NCI-H774 (cell line): ENCODE measurements at regions not wholly inside any gene's neighbourhood (a gene's known extent, or its start where the extent isn't known, plus 50 kb on each side); places are given as distances from the start of the nearest gene placed in this dataset.
A peak's percentile ranks its signal among the peaks of the same experiment; 100 is the strongest.

Experiments
- DNase-seq: peaks from one replicate; lab custom pipeline; 2025; lab: John Stamatoyannopoulos, UW

DNA sequence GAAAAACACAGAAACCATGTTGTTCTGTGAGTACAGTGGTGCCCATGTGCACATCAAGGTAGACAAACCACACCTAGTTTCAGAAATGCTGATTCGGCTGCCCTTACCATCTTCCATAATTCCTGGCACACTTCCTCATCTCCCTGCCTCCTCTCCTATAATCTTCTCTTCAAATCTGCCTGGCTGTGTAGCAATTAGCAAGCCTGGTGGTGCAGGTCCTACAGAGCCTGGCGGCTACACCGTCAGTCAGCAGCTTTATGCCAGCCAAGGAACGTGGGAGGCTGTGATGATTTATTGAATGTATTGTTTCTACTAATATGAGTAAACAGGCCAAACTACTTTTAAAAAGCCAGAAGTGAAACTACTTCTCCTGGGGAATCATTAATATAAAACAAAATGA, 106.8 kb downstream of the SEMA6D start:
- DNase-seq: no peak

DNA sequence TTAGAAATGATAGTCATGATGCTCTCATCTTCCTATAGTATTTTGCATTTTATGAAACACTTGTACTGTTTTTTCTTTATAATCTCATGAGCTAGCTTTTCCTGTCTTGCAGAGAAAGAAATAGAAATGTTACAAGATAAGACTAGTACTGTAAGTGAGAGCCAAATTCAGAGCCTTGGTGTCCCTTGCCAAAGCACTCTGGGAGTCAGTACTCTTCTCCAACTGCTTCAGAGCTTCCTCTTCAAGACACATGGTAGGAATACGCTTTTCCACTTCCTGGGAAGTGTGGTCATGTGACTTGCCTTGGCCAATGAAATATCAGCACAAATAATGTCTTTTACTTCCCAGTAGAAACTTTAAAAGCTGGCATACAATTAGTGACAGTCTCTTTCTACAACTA, 112.4 kb downstream of the SEMA6D start:
- DNase-seq: no peak

DNA sequence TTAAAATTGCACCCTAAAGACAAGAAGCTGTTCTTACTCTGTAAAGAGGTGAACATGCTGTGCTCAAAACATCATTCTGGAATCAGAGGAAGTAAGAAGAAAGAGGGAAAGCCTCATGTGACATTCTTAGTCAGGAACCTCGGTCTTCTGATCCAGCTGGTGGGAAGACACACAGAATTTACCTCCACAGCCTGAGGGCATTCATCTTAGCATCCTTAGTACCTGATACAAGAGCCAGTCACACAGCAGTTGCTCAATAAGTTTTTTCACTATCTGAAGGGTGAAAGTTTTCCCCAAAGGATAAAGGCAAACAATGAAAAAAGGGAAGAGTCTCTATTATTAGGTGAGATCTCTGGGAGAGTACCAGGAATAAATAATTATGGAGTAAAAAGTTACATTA, 116.8 kb downstream of the SEMA6D start:
- DNase-seq: no peak

DNA sequence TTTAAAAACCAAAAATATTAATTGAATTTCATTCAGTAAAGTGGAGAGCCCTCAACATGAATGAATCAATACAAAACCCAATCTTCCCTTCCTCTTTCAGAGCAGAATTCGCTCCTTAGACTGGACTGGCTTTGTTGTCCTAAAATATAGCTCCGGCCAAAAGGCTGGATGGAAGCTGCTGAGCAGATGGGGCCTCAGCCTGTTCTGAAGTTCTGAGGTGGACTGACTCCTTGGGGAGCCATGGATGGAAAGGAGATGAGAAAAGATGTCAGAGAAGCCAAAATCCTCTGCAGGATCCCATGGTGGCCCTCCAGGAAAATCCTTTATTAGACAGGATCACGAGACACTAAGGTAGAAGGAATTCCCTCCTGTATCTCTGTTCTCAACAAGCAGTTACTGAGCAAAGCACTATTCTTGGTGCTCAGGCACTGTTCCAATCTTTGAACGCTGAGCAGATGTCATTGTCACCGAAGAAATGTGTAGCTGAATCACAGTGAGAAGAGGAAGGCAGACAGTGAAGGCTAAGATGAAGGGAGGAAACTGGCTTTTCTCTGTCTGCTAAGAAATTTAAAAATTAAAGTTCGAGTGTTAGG, 122.0 kb downstream of the SEMA6D start:
- no peak for DNase-seq

DNA sequence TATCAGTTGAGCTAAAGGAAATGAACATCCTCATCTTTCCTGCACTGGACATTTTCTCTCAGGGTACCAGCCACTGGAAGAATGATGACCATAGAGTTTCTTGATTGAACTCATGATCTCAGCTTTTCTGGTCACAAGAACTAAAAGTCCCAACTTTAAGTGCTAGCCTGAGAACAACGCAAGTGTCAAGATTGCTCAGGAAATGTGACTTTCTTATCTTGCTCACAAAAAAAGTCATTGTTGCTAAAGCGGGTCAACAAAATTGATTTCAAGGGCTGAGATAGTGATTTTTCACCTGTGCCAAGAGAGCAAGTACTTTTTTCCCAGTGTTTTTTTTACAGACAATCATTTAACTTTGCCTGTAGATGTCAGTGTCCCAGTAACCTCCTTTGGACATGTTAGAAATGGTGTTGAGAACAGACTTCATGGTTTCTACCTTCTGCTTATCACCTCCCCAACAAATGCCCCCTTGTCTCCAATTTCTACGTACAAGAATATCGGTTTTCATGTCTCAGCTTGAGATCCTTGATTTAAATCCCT, 125.9 kb downstream of the SEMA6D start:
- DNase-seq: no peak

DNA sequence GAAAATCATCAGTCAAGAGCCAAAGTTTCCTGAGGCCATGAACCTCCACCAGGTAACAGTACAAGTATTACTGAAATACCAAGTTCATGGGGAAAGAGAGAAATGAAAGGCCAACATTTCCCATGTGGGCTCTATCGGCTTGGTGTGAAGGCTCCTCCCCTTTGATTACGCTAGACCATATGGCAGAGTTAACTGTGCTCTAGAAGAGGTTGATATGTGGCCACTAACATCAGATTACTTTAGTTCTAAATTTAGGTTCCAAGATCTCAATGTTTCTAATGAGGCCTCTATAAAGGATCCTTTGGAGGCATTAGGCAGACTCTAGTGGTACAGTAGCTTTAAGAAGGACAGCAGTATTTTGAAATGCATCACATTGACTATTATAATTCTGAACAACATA, 127.1 kb downstream of the SEMA6D start:
- no peak for DNase-seq

DNA sequence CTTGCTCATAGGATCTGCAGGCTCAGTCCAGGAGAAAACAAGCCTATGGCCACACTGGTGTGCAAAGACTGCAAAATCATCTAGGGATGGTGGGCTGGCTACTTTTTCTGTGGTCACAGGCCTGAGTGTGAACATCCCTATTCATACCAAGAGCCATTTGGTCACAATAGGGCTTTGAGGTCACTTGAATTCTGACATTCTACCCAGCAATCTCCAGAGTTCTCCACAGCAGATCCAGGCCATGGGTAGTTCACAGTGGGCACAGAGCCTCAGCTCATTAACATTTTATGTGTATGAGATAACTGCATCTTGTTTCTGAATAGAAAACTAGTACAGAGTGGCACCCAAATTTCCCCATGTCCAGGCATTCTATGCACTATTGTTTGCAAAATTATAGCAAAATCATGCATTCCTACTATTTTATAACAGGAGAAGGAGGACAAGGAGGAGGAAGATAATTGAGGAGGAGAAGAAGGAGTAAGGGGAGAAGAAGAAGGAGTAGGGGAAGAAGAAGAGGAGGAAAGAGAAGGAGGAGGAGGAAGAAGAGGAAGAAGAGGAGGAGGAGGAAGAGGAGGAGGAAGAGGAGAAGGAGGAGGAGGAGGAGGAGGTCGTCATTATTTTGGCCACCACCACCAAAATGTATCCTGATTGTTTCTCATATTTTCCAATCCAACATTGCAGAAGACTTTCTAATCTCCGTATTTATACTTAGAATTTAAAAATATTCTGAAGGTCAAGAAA, 129.0 kb downstream of the SEMA6D start:
- no peak for DNase-seq

DNA sequence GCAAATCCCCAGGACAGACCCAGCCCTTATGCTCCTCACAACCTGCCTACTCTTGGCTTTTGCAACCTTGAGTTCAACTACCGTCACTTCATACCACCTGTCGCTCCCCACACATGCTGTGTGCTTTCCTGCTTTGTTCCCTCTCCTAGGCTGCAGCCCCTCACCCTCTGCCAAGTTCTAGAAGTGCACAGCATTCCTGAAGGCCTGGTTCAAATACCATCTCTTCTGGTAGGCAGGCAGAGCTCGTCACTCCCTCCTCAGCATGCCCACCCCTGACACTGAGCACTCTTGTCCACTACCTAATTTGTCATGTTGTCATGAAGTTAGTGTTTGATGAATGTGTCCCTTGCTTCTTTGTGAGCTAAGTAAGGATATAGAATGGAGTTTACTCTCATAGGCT, 129.6 kb downstream of the SEMA6D start:
- DNase-seq: no peak

DNA sequence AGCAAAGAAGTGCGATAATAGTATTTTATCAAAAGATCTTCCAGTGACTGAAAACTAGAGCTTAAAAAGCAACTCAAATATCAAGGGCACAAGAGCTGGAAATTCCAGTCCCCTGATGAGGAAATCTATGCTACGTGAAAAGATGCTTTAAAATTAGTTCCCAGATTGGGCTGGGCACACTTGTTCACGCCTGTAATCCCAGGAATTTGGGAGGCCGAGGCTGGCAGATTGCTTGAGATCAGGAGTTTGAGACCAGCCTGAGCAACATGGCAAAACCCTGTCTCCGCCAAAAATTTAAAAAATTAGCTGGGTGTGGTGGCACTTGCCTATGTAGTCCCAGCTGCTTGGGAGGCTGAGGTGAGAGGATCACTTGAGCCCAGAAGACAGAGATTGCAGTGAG, 138.8 kb downstream of the SEMA6D start:
- no peak for DNase-seq

DNA sequence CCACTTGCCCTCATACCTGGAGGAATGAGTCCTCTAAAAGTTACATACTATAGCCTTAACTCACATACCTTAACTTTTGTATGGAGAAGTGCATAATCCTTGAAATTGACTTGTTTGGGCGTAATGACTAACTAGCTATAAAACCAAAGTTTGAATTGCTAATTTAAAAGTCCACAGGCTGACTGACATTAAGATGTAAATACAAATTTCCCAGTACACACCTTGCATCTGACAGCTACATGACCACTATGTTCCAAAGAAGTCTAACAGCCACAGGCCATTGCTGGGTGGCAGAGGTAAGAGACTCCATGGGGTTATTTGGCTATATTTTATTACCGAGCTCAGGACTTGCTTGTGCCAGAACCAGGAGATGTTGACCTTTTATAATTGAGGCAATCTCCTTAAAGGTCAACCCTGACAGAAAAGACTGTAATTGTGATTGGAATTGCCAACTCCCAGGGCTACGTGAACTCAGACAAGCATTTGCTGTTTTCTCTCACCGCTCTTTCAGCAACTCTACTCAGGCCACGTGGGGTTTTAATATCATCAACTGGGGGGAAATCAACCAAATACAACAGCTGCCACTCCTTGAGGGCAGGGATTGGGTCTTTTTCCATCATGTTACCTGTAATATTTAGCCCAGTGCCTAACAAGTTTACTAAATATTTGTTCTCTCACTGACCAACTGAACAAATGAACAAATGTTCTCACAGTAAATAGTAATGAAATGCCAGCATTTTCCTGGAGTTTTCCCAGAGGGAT, 139.9 kb downstream of the SEMA6D start:
- no peak for DNase-seq

DNA sequence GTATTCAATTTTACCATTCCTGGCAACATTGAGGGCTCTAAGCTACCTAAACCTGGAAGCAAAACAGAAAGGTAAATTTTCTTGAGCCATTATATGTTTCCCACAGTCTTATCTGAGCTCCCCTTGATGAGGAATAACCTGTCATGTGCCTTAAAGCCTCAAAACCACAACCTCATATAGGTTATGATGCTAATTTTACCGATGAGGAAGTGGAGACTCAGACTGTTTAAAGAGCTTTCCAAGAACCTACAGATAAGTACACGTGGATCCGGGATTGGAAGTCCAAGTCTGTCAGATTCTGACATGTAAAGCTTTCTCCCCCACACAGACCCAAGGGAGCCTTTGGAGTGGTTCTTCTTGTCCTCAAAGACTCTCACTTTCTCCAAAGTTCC, 140.5 kb downstream of the SEMA6D start:
- DNase-seq: no peak

DNA sequence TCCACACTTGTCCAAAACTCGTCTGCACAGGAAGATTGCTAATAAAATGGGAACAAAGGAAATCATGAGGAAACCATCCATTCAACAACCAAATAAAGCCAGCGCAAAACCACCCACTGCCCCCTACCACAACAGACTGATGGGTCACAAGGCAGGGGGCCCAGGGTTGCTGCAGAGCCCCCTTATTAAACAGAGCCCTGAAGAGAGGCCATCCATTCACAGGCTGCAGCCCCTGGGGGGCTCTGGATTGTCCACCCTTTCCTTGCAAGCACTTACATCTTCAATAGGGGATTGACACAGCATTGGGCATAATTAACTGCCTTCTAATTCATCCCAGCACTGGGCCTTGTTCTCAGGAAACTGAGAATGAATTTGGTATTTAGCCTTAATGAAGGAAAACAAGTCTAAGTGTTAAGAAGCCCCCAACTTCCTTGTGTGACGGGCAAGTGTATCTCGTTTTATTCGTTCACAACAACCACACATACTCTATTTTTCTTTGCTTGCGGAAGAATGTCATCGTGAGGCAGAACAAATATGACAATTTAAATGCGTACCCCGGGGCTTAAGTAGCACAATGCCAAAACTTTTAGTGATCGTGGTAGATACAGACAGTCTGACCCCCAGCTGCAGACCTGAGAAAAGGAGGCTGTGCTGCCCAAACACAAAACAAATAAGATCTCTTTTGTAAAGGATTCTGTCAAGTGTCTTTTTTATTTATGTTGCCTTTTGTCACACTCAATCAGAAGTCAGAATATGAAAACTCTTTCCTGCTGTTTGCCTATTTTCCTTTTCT, 144.0 kb downstream of the SEMA6D start:
- DNase-seq: no peak

DNA sequence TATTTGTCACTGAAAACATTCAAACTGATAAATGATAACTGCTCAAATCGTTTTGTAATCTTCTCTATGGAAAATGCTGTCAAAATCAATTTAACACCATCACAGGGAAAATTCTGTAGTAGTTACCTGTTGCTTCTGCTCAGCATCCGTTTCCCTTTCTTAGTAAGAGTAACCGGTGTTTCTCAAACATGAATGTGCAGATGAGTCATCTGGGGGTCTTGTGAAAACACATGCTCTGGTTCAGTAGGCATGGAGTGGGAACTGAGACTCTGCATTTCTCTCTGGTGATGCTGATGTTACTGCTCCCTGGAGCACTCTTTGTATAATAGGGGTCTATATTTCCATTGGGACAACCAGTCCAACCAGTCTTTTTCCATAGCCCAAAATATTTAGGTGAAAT, 145.1 kb downstream of the SEMA6D start:
- DNase-seq: no peak

DNA sequence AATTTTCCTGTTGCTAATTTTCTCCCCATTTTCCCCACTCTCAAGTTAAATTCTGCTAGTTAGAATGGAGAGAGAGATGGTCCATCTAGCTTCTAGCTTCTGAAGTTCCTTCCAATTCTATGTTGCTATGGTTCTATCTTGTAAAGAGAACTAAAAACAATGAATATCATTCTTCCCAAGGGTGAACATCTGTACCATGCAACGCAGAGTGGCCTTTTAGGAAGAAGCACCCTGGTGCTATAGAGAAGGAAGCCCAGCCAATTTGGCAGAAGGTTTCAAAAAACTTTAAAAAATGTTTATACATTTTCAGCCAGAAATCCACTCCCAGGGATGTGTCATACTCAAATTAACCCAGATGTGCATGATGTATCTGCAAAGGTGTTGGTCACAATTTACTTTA, 149.1 kb downstream of the SEMA6D start:
- no peak for DNase-seq

DNA sequence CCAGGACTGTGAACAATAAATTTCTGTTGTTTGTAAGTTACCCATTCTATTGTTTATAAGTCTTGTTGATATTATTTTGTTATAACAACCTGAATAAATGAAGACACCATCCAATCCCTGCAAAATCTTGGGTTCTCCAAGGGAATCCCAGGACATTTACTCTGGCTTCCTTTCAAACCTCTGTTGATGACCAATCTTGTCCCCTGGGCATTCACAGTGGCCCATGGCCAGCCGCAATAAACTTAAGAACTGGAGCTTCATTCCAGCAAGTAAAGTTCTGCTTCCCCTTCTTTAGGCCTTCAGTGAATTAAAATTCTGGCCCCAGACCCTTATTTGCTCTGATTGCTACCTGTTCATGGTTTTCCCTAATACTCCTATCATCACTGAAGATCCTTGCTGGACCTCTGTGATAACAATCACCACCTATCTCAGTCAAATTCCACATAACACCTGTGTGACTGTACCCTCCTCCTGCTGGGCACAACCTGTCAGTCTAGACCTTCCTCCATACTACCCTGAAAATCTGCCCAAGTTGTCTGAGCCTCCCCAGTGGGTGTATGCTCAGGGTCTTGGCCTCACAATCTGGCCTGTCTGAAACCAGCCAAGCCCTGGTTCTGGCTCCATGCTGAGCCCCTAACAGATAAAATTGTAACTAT, 153.1 kb downstream of the SEMA6D start:
- DNase-seq: no peak

DNA sequence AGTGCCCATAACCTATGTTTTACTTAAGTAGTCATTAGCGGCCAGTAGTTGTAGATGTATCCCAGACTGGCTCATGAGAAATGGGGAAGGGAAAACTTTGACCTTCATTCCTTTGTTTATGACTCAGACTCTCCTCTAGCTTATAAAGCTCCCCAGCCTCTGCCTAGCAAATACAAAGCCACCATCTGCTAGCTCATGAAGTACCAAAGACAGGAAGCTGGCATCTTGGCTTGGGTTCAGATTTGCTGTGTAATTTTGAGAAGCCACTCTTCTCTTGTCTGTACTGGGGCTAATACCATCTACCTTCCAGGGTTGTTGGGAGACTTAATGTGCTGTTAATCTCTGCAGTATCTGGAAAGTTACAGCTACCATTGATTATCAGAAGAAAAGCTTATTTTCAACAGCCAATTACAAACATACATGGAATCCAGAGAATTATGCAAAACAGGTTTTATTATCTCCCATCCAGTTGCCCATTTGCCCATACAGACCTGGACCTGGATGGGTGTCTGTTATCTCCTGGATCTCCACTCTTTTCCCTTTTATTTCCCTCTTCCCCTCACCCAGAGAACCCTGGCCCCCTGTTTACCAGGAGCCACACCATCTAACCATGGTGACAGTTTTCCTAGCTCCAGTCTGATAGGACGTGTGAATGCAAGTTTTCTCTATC, 153.8 kb downstream of the SEMA6D start:
- DNase-seq: peak; percentile 55

DNA sequence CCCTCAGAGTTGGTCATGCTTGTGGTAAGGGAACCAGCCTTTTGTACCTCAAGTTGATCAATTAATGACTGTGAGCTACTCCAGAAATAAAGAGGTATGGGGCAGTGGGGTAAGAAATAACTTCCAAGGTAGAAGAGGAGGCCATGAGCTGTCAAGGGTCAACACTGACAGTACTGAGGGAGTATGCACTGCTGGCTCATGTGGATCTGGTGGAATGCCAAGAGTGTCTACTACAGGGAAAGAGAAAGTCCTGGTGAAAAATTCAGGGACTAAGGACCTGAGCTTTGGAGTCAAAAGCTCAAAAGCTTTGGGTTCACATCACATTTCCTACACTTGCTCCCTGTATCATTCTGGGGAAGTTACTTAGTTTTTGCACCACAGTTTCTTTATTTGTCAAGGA, 154.9 kb downstream of the SEMA6D start:
- DNase-seq: no peak

DNA sequence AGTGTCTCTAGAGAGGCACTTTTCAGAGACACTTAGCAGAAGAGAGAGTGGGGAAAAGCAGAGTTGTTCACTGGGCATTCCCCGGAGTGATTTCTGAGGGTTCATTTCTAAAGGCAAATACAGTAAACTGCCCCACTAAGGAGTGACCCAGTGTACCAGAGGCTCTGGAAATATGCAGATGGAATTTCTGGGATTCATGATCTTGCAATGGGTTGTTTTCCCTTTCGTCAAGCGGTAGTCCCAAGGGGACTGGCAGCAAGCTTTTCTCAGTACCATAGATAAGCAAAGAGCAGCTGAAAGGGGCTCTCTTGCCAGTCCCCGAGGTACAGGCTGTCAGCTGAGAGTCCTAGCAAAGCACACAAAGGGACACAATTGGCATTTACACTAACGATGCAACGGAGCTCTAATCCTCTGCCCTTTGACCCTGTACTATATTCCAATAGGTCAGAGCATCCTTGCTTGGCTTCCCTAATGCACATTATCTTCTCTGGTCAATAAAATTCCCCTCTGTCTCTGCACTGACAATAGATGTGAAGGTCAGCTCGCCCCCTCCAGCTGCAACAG, 155.6 kb downstream of the SEMA6D start:
- no peak for DNase-seq

DNA sequence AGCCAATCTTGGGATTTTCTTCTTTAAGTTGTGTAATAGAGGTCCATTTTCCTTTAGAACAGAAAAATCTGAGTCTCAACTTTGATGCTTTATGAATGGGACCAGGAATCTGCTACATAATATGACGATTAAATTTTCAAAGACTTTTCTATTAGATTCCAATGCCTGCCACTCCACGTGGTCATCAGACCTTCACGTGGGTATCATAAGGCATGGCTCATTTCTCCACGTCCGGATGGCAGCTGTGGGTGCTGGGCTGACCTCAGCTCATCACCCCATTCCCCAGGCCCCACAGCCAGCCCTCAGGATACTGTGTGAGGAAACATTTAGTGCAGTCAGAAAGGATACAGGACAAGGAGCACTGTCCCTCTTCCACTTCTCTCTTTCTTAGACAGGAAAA, 159.7 kb downstream of the SEMA6D start:
- no peak for DNase-seq

DNA sequence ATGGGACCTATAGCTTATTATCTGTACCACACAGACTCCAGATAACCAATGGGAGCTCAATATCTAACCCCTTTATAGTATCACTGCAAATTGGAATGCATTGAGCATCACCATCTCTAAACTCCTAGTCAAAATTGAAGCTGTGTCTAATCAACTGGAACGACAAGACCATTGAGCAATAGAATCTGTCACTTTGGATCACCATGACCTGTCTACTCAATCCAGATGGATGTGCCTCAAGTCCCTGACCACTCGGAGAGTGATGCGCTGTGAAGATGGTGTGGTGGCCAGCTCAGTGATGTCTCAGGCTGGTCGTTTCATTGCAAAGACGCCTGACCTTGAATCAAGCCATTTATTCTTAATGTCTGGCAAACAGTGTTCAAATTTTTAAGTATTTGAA, 160.5 kb downstream of the SEMA6D start:
- DNase-seq: no peak

DNA sequence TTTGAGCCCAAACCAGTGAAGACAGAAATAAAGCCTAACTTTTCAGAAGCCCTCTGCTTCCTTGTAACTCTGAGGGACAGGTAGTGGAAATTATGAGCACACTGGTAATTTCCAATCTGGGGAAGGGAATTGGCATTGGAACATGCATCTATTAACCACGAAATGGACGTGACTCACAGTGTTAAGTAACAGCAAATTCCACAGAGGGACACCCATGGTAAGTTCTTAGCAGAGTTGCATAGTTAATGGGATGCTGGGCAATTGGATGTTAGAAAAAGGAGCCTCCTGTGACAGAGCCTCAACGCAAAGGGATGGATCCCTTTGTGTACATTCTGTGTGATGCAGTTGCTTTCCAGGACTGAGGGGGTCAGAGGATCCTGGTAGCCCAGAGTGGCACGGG, 168.6 kb downstream of the SEMA6D start:
- DNase-seq: no peak
